HL-60 (cell line): ENCODE measurements at regions not wholly inside any gene's neighbourhood (a gene's known extent, or its start where the extent isn't known, plus 50 kb on each side); places are given as distances from the start of the nearest gene placed in this dataset.

Experiments used
- GABPA ChIP-seq: IDR thresholded peaks from 2 replicates; pipeline ENCODE4 v1.6.1; 2012; ENCODE audit warnings: low read depth
- POLR2AphosphoS5 ChIP-seq: IDR thresholded peaks from 2 replicates; pipeline ENCODE4 v1.6.1; 2012; ENCODE audit warnings: low read depth
- SPI1 ChIP-seq: IDR thresholded peaks from 2 replicates; pipeline ENCODE4 v1.6.1; 2012; ENCODE audit warnings: low read depth, mild to moderate bottlenecking, borderline replicate concordance
- TF ChIP-seq, protein P1 (sequence below): IDR thresholded peaks from one replicate; pipeline ENCODE4 v1.5.1; 2011; ENCODE audit warnings: low read length, control low read depth, inconsistent platforms; ENCODE audit not compliant: insufficient read depth
- TF ChIP-seq, protein P2 (sequence below): IDR thresholded peaks from 2 replicates; pipeline ENCODE4 v1.6.1; 2012; ENCODE audit warnings: low read depth; ENCODE audit not compliant: insufficient replicate concordance

DNA sequence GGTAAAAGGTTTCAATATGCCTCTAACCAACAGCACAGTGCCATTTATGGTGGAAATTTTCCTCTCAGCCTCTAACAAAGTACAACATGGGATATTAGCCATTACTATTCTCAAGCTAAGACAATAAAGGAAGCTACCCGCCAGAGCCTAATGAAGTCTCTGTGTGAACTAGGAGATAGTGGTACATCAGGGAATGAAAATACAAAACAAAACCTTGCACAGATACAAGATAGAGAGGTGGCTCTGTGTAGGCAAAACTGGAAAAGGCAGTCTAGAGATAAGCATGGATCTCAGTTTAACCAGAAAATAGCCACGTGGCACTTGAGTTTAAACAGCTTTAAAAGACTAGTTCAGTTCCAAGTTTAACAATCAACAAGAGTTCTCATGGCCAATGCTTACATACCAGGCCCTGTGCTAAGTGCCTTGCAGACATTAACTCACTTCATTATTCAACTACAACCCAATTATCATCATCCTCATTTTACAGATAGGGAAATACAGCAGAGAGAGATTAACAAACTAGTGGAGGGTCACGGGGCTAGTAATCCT, 279.3 kb downstream of the IGSF11 start:
- TF ChIP-seq, protein P1, sequence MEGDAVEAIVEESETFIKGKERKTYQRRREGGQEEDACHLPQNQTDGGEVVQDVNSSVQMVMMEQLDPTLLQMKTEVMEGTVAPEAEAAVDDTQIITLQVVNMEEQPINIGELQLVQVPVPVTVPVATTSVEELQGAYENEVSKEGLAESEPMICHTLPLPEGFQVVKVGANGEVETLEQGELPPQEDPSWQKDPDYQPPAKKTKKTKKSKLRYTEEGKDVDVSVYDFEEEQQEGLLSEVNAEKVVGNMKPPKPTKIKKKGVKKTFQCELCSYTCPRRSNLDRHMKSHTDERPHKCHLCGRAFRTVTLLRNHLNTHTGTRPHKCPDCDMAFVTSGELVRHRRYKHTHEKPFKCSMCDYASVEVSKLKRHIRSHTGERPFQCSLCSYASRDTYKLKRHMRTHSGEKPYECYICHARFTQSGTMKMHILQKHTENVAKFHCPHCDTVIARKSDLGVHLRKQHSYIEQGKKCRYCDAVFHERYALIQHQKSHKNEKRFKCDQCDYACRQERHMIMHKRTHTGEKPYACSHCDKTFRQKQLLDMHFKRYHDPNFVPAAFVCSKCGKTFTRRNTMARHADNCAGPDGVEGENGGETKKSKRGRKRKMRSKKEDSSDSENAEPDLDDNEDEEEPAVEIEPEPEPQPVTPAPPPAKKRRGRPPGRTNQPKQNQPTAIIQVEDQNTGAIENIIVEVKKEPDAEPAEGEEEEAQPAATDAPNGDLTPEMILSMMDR, result no peak
- TF ChIP-seq POLR2AphosphoS5 (no peak), SPI1 (no peak), GABPA (no peak)
- TF ChIP-seq, protein P2, sequence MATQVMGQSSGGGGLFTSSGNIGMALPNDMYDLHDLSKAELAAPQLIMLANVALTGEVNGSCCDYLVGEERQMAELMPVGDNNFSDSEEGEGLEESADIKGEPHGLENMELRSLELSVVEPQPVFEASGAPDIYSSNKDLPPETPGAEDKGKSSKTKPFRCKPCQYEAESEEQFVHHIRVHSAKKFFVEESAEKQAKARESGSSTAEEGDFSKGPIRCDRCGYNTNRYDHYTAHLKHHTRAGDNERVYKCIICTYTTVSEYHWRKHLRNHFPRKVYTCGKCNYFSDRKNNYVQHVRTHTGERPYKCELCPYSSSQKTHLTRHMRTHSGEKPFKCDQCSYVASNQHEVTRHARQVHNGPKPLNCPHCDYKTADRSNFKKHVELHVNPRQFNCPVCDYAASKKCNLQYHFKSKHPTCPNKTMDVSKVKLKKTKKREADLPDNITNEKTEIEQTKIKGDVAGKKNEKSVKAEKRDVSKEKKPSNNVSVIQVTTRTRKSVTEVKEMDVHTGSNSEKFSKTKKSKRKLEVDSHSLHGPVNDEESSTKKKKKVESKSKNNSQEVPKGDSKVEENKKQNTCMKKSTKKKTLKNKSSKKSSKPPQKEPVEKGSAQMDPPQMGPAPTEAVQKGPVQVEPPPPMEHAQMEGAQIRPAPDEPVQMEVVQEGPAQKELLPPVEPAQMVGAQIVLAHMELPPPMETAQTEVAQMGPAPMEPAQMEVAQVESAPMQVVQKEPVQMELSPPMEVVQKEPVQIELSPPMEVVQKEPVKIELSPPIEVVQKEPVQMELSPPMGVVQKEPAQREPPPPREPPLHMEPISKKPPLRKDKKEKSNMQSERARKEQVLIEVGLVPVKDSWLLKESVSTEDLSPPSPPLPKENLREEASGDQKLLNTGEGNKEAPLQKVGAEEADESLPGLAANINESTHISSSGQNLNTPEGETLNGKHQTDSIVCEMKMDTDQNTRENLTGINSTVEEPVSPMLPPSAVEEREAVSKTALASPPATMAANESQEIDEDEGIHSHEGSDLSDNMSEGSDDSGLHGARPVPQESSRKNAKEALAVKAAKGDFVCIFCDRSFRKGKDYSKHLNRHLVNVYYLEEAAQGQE, result no peak
